NCI-H1930 (cell line): ENCODE measurements at regions not wholly inside any gene's neighbourhood (a gene's known extent, or its start where the extent isn't known, plus 50 kb on each side); places are given as distances from the start of the nearest gene placed in this dataset.

Experiments
- DNase-seq, 2 experiments: peaks; one replicate each; lab custom pipeline; 2025; lab: John Stamatoyannopoulos, UW

DNA sequence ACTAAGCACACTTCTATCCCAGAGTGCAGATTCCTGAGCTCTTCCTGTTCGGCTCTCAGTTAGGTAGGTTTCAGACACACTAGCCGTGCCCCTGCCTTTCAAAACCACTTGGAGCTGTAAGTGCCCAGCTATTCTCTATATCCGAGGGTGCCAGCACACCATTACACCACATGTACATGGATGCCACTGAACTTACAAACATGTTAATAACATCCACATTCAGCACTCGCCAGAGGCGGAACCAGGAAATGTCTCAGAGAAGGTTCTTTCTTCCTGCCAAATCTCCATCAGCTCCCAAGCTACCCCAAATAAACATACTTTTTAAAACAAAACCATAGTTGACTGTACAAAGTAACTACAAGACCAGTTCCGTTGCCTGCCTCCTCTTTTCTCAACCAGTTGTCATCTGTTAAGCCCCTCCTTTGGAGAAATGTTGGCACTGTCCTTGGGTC, 78.4 kb upstream of the CTTNBP2NL start:
- no peak for DNase-seq

DNA sequence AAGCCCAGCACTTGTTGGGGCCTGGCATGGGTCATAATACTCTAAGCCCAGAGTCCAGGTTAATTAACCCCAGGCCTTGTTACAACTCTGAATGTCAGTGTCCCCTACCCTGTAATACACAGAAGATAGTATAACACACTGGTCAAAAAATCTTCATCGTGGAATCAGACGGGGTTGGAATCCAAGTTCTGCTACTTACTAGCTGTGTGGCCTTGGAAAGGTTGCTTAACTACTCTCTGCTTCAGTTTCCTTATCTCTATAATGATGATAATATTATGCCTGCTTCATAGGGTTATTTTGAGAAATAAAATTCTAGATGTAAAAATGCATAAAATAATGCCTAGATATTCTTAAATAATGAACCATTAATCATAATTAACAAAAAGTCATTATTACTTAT, 77.8 kb upstream of the CTTNBP2NL start:
- no peak for DNase-seq

DNA sequence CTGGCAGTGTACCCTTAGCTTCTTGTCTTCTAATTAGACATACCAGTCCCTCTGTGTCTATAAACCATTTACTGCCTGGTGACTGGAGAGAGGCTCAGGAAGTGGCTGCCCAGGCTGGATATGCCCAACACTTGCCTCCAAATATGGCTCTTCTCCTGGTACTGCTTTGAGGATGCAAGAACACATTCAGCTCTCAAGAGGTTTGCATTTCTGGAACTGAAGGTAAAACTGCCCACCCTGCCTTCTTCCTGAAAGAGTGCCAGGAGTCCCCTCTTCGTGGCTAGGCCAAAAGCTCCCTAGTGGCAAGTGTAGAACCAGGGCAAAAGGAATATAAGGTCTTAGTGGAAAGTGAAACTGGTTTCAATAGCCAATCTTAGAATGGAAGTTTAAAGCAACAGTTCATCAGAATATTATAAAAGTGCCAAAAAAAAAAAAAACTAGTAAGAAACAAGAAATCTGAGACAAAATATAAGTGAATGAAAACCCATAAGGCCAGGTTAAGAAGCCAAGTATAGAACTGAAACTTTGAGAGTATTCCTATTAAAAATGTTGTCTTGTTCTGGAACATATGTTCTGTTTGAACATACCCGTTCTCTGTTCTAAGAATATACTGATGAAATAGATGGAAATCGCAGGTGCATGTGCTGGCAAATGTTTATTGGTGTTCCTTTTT, 77.2 kb upstream of the CTTNBP2NL start:
- no peak for DNase-seq

DNA sequence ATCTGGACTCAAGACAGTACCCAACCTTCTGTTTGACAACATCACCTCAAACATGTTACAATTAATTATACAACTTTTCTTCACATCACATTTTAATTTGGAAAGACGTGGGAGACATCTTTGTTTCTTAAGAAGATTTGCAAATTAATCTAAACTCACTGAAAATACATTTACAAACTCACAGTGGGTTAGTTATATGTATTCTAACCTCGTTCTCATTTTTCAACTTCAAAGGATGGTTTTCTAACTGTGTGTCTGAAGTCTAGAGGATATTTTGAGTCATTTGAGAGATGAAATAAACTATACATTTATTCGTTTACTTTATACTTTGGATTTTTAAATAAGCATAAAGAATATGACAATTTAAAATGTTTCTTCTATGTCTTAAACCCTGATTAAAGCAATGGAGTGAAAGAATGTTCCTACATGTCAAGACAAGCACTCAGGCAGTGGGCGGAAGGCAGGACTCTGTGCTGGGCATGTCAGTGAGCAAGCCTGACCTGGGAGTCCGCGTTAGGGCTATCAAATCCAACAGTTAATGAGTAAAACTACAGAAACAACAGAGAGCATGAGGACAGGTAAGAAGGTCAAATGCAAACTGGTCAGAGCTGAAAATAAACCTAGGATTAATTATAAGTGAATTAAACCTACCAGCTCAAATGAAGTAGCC, 76.5 kb upstream of the CTTNBP2NL start:
- no peak for DNase-seq

DNA sequence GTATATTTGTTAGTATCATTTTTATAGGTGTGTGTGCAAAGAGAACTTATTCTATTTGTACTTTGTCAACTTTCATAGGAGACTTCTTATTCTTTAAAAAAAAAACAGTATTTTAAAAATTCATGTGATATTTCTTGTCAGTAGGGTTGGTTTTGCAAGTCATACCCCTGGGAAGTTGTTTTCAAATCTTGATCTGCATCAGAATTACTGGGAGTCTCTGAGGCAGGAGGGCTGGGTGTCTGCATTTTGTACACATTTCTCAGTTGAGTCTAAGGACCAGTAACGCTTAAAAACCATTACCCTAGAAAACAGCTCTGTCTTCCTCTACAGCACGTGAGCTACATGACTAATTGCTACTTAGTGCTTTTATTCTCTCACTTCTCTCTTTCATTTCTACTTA, 76.0 kb upstream of the CTTNBP2NL start:
- DNase-seq: no peak

DNA sequence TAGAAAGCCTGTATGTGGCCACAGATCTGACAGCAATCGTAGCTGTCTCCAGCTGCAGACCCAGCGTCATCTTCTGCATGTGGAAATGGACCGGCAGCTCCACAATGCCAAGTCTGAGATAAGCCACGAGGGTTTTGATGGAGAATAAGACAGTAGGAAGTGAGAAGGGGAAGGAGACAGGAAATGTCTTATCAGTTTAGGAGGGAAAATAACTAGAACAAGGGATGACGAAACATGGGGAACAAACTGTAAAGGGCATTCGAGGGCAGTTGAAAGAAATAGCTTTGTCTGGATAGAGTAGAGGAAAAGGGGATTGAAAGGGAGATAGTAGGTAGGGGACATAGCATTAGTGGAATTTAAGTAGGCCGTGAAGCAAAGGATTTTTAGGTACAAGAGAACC, 74.0 kb upstream of the CTTNBP2NL start:
- no peak for DNase-seq

DNA sequence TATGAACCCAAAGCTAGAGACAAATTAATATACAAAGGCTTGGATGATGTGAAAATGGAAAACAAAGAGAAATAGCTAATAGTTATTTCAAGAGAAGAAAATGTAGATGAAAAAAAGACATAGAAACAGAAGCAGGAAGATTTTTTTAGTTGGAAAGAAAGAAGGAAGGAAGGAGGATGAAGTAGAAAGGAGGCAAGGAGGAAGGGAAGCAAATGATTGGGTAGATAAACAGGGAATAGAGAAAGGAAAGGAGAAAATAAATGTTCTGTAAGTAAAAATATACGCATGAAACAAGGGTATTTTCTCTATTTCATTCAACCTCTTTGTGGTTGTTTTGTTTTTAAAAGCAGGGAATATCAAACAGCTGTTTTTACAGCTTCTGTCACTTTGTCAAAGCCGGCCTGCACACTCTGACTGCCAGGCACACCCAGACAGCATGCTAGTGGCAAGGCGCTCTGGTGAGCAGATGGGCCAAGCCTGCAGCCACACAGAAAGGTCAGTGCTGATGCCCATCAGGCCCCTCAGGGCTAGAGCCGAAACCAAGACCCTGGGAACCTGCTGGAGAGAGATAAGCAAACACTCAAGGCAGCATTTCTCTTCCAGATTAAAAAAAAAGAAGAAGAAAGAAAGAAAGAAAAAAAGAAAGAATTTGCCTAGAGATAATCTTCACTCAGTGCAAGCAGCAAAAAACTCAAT, 72.9 kb upstream of the CTTNBP2NL start:
- DNase-seq: no peak

DNA sequence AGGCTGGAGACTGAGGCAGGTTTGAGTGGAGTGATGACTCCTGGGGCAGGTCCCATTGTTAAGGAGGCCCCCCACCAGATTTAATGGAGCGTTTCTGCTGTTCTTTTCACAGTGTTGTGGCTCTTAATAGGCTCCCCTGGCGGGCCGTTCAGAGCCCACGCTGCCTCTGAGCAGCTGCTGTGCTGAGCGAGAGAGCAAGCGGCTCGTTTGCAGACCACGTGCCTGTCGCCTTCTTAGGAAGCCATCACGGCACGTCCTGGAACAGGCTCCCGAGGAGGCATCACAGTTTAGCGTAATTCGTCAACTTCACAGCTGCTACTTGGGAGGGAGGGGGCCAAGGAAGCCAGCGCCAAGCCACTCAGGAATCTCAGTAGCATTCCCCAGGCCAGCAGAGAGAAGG, 70.5 kb upstream of the CTTNBP2NL start:
- no peak for DNase-seq

DNA sequence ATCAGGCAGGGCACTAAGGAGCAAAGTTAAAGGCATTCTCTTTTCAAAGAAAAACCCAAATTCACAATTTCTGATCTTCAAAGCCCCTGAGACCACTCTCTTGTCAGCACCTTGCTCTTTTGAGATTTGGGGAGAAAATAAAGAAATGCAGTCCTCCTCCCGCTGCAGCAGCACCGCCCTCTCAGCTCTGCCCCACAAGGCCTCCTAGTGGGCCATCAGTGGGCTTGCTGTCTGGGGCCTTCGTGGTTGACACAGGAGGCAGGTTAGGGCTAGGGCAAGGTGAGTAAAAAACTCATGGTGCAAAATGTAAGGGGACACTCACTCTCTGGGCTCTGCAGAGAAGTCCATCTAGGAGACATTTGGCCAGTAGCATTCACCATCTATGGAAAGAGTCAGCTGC, 67.4 kb upstream of the CTTNBP2NL start:
- no peak for DNase-seq

DNA sequence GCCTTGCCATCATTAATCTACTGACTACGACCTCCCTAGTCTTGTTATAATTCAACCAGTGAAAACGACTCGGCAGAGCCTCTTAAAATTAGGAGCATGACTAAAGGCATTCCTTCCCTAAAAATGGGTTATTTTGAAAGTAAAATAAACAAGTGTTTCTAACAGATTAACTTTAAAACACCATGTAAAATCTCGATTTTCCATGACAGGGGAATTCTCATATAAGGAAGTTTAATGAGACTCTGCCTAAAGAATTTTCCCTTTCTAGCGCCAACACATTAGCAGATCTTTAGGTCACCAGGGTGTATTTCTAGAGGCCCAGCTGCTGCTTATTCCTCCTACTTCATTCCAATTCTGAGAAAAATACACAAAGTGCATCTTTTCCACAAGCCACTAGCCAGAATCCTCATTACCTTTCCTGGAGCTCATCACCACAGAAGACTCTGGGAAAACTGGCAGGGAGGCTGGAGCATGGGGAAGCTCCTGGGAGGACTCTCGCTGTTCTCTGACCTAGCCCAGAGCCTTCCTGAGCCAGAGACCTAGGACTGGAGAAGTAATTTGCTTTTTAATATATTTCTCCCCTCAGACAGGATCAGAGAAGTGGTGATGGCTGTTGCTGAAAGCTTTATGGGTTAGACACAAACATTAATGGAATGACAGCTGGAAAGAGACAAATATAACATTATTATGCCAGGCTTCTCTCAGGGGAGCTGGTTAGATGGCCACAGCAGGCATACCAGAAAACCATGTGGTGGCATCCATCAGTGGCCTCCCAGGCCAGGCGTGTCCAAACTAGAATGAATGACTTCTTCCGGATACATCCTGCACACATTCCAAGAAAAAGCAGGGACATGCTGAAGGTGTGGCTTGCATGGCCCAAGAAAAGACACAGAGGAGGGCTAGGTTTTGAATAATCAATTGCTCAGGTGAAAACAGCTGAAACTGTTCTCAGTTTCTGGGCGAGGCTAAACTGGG, 63.6 kb upstream of the CTTNBP2NL start:
- no peak for DNase-seq

DNA sequence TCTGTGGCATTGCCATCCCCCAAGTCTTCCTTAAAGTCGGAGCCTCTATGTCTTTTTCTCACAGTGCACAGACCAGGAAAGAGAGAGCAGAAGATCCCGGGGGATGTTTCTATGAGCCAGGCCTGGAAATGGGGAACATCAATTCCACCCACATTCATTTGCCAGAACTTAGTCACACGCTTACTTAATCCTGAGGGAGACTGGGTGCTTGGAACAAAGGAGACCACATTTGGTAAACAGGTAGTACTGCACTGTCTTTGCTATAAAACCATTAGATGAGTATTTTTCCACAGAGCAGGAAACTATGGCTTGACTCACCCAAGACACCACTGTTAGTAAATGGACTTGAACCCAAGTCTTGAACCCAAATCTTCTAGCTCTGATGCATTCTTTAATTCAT, 60.7 kb upstream of the CTTNBP2NL start:
- no peak for DNase-seq

DNA sequence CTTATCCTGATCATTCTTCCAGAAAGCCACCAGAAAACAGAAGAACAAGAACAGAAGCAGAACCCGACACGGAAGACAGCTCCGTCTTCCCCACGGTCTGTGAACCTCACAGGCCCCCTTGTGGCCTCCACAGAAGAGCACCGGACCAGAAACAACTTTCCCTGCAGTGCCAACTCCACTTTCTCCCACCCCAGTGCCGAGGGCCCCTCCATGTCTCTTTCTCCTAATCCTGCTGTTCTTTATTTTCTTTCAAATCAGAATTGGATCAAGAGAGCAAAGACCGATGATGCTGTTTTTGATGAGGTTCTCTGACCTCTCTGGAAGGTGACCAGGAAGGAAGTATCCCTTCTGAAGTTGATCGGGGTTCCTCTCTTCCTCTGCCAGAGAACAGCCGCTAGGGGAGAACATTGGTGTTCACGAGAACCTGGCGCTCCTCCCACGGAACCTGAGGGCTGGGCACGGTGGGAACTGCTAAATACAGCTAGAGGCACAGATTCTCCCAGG, 58.9 kb upstream of the CTTNBP2NL start:
- no peak for DNase-seq

DNA sequence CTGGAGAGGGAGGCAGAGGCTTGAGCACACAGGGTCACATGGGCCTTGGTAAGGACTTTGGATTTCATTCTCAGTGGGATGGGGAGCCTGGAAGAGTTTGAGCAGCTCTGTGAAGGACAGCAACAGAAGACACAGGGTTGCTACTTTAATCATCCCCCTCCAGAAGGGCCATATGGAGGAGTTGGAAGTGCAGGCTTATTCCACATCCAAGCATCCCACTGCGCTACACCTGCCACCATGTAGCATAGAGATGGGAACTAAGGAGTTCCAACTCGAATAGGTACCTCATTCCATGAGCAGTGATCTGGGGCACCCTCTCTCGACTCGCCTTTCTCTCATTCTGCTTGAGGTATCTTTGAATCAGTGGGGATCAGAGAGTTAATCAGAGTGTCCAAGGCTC, 54.0 kb upstream of the CTTNBP2NL start:
- no peak for DNase-seq

DNA sequence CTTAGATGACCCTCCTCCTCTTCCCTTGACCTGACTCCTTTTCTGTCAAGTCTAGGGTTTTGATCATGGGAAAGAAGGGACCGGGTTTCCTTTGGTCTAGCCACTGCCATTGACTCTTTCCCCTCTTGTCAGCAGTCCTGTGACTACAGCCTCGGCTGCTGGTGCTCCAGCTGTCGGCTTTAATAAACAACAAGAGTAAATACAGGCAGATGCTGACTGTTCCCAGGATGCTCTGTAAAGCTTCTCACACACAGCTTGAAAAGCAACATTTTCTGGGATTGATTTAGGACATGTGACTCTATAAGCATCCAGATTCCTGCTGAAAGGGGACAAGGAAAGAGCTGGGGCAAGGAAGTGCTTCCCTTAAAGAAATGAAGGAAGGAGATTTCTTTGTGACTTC, 53.5 kb upstream of the CTTNBP2NL start:
- DNase-seq: no peak

DNA sequence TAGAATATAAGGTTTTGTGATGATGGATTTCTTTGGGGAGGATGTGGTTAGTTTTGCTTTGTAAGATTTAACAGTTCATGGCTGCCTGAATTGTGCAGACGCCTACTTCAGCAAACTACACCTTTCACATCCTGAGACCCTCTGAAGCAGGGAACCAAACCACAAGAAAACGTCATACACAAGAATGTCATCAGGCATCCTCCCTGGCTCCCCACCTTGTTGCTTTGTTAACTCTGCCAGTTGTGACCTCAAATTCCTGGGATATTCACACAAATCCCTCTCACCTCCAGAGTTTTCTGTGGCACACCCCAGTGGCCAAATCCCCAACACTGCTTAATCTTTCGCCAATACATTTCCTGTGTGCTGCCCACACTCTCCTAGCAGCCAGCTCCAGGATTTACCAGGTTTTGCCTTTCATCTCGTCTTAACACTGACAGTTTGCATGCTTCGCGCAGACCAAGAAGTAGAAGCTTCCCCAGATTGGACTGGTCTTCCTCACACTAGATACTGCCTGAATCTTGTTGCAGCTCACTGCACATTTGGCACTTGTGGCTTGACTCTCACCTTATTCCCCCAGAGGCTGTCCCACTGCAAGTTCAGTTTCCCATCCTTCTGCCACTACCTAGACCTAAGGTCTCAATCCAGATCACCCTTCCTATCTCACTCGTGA, 51.1 kb upstream of the CTTNBP2NL start:
- no peak for DNase-seq
